ENCODE measurements at regions not wholly inside any gene's neighbourhood (a gene's known extent, or its start where the extent isn't known, plus 50 kb on each side); places are given as distances from the start of the nearest gene placed in this dataset.

DNA sequence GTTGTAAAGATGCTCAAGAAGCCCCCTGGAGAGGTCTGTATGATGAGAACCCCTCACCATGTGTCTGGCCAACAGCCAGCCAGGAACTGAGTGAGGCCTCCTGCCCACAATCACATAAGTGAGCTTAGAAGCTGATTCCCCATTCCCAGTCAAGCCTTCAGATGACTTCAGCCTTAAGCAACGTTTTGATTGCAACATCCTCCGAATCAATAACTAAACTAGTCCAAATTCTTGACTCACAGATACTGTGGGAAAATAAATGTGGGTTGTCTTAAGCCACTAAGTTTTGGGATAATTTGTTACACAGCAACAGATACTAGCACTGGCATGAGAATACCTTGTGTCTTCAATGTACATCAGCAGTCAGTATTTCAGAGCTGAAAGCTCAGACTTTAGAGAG lies 54.5 kb upstream of the HS3ST4 start:
- H3K9me3 ChIP-seq = no peaks in the 10 kb centered on the region
- no peak for ATAC-seq
- H3K4me3 ChIP-seq = no peak overlapping the region
- H3K4me1 ChIP-seq = no peaks in the 10 kb centered on the region
- in situ Hi-C loops (cut with MboI; ENCODE audit: low sequenced_read_pairs in 4 of 4) = no loop called here
- H3K36me3 ChIP-seq = no peaks in the 10 kb centered on the region
- no peak overlapping the region for H3K27ac ChIP-seq
- DNase-seq = no peak
- no peaks in the 10 kb centered on the region for H3K27me3 ChIP-seq
- no peak for TF ChIP-seq POLR2A (IDR thresholded peaks at IDR 0.05)
- TF ChIP-seq, protein P1, sequence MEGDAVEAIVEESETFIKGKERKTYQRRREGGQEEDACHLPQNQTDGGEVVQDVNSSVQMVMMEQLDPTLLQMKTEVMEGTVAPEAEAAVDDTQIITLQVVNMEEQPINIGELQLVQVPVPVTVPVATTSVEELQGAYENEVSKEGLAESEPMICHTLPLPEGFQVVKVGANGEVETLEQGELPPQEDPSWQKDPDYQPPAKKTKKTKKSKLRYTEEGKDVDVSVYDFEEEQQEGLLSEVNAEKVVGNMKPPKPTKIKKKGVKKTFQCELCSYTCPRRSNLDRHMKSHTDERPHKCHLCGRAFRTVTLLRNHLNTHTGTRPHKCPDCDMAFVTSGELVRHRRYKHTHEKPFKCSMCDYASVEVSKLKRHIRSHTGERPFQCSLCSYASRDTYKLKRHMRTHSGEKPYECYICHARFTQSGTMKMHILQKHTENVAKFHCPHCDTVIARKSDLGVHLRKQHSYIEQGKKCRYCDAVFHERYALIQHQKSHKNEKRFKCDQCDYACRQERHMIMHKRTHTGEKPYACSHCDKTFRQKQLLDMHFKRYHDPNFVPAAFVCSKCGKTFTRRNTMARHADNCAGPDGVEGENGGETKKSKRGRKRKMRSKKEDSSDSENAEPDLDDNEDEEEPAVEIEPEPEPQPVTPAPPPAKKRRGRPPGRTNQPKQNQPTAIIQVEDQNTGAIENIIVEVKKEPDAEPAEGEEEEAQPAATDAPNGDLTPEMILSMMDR (IDR thresholded peaks at IDR 0.05 in 4 of 5, conservative IDR thresholded peaks at IDR 0.05 in 1 of 5) = no peak
- intact Hi-C loops (cut with DNase I; ENCODE audit: low total_unique reads) = no loop called here

DNA sequence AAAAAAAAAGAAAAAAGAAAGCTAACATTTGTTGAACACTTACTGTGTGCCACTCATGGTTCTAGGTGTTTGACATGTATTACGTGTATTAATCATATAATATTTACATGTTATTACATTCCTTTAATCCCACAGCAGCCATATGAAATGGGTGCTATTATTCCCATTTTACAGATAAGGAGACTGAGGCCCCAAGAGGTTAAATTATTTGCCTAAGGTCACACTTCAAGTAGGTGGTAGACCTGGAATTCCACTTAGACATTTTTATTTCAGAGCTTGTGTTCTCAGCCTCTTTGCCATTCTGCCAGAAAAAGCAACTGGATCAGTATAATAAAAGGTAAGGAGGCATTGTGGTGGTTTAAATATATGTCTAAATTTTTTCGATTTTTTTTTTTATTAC lies 55.1 kb upstream of the HS3ST4 start:
- no peaks in the 10 kb centered on the region for H3K9me3 ChIP-seq
- no peak for ATAC-seq
- TF ChIP-seq POLR2A (IDR thresholded peaks at IDR 0.05) = no peak
- TF ChIP-seq, protein P1 (IDR thresholded peaks at IDR 0.05 in 4 of 5, conservative IDR thresholded peaks at IDR 0.05 in 1 of 5) = no peak
- DNase-seq = no peak
- no peak overlapping the region for H3K4me3 ChIP-seq
- in situ Hi-C loops (cut with MboI; ENCODE audit: low sequenced_read_pairs in 4 of 4) = no loop called here
- H3K27me3 ChIP-seq = no peaks in the 10 kb centered on the region
- no peaks in the 10 kb centered on the region for H3K4me1 ChIP-seq
- no peaks in the 10 kb centered on the region for H3K36me3 ChIP-seq
- no peak overlapping the region for H3K27ac ChIP-seq
- intact Hi-C loops (cut with DNase I; ENCODE audit: low total_unique reads) = no loop called here

DNA sequence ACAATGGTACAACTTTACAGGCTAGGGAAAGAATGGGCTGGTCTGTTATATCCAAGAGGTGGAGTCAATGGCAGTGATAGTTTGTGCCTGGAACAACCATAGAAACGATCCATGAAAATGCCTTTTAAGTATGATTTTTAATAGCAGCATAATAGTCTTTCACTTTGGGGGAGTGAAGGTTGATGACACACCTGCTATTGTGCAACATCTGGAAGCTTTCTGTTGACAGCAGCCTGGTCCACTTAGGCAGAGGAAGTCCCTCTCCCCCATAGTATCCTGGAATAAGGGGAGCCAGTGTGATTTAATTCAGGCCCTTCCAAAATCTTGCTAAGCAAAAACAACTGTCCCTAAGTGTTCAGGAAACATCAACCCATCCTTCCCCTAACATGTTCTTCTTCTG lies 56.3 kb upstream of the HS3ST4 start:
- H3K36me3 ChIP-seq = no peaks in the 10 kb centered on the region
- no peaks in the 10 kb centered on the region for H3K9me3 ChIP-seq
- H3K27ac ChIP-seq = no peak overlapping the region
- no peak for TF ChIP-seq POLR2A (IDR thresholded peaks at IDR 0.05)
- TF ChIP-seq, protein P1 (IDR thresholded peaks at IDR 0.05 in 4 of 5, conservative IDR thresholded peaks at IDR 0.05 in 1 of 5) = no peak
- intact Hi-C loops (cut with DNase I; ENCODE audit: low total_unique reads) = no loop called here
- H3K4me1 ChIP-seq = no peaks in the 10 kb centered on the region
- no peaks in the 10 kb centered on the region for H3K27me3 ChIP-seq
- ATAC-seq (no peak), DNase-seq (no peak)
- no peak overlapping the region for H3K4me3 ChIP-seq
- in situ Hi-C loops (cut with MboI; ENCODE audit: low sequenced_read_pairs in 4 of 4) = no loop called here

DNA sequence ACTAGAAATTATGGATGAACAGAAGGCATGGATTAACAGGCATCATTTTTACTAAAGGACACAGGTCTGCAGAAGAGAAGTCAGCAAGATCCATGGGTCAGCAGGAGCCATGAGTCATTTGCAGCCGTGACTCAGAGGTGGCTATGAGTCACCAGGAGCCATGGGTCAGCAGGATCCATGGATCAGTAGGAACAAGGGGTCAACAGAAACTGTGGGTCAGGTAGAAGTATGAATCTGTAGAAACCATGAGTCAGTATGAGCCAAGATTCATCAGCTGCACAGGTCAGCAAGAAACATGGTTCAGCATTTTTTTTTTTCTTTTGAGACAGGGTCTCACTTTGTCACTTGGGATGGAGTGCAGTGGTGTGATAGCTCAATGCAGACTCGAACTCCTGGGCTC lies 58.2 kb upstream of the HS3ST4 start:
- H3K4me3 ChIP-seq = no peak overlapping the region
- no peaks in the 10 kb centered on the region for H3K4me1 ChIP-seq
- in situ Hi-C loops (cut with MboI; ENCODE audit: low sequenced_read_pairs in 4 of 4) (no loop called here), intact Hi-C loops (cut with DNase I; ENCODE audit: low total_unique reads) (no loop called here)
- H3K36me3 ChIP-seq = no peaks in the 10 kb centered on the region
- H3K27ac ChIP-seq = no peak overlapping the region
- TF ChIP-seq POLR2A (IDR thresholded peaks at IDR 0.05) = no peak
- TF ChIP-seq, protein P1 (IDR thresholded peaks at IDR 0.05 in 4 of 5, conservative IDR thresholded peaks at IDR 0.05 in 1 of 5) = no peak
- no peaks in the 10 kb centered on the region for H3K9me3 ChIP-seq
- no peaks in the 10 kb centered on the region for H3K27me3 ChIP-seq
- DNase-seq (no peak), ATAC-seq (no peak)

DNA sequence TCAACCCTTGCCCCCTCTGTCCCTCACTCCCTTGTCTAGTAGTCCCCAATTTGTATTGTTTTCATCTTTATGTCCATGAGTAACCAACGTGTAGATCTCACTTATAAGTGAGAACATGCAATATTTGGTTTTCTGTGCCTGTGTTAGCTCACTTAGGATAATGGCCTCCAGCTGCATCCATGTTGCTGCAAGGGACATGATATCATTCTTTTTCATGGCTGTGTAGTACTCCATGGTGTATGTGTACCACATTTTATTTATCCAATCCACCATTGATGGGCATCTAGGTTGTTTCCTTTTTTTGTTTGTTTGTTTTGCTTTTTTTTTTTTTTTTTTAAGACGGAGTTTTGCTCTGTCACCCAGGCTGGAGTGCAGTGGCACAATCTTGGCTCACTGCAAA lies 63.0 kb upstream of the HS3ST4 start:
- Histone ChIP-seq H3K36me3 (no peaks in the 10 kb centered on the region), H3K27ac (no peak overlapping the region), H3K4me3 (no peak overlapping the region), H3K4me1 (no peaks in the 10 kb centered on the region), H3K9me3 (no peaks in the 10 kb centered on the region), H3K27me3 (no peaks in the 10 kb centered on the region)
- DNase-seq (no peak), ATAC-seq (no peak)
- in situ Hi-C loops (cut with MboI; ENCODE audit: low sequenced_read_pairs in 4 of 4) = no loop called here
- TF ChIP-seq, protein P1 (IDR thresholded peaks at IDR 0.05 in 4 of 5, conservative IDR thresholded peaks at IDR 0.05 in 1 of 5) = no peak
- TF ChIP-seq POLR2A (IDR thresholded peaks at IDR 0.05) = no peak
- intact Hi-C loops (cut with DNase I; ENCODE audit: low total_unique reads) = no loop called here

All from gastrocnemius medialis (tissue), 4 donors.